Skeletal muscle tissue (tissue), 3 donors: ENCODE measurements at regions not wholly inside any gene's neighbourhood (a gene's known extent, or its start where the extent isn't known, plus 50 kb on each side); places are given as distances from the start of the nearest gene placed in this dataset.

ENCODE experiments used
- H3K27ac ChIP-seq: one replicate; pipeline ENCODE4 v1.7.0; 2013; ENCODE audit warnings: mild to moderate bottlenecking, low read depth, low read length, inconsistent platforms
- H3K27me3 ChIP-seq, 3 donors: one replicate each; pipeline ENCODE4 v1.7.0; 2013; ENCODE audit warnings: low read length in 3 of 3; ENCODE audit not compliant: control insufficient read depth in 3 of 3, insufficient read depth in 3 of 3
- H3K36me3 ChIP-seq, 3 donors: one replicate each; pipeline ENCODE4 v1.7.0; 2013; ENCODE audit warnings: low read length in 3 of 3; ENCODE audit not compliant: control insufficient read depth in 3 of 3, insufficient read depth in 3 of 3
- H3K4me1 ChIP-seq, 3 donors: one replicate each; pipeline ENCODE4 v1.7.0; 2013; ENCODE audit warnings: low read length in 3 of 3, mild to moderate bottlenecking in 3 of 3; ENCODE audit not compliant: control insufficient read depth in 3 of 3, insufficient read depth in 3 of 3
- H3K4me3 ChIP-seq, 3 donors: one replicate each; pipeline ENCODE4 v1.7.0; 2013; ENCODE audit warnings: low read length in 3 of 3
- H3K9ac ChIP-seq, 3 donors: one replicate each; pipeline ENCODE4 v1.7.0; 2013; ENCODE audit warnings: low read length in 3 of 3, mild to moderate bottlenecking in 3 of 3, moderate library complexity in 2 of 3, low read depth in 1 of 3
- H3K9me3 ChIP-seq, 3 donors: one replicate each; pipeline ENCODE4 v1.7.0; 2013; ENCODE audit warnings: low read length in 3 of 3; ENCODE audit not compliant: control insufficient read depth in 3 of 3
- donor health status: Osteomylitis.

- H3K9me3 ChIP-seq = peaks cover 0 to 2% (median 0%) of the 10 kb centered on the region in 3 donors
- H3K4me1 ChIP-seq = no peaks in the 10 kb centered on the region
- H3K9ac ChIP-seq = no peak overlapping the region
- H3K27me3 ChIP-seq = no peaks in the 10 kb centered on the region
- H3K36me3 ChIP-seq = no peaks in the 10 kb centered on the region
- H3K27ac ChIP-seq = no peak overlapping the region
- H3K4me3 ChIP-seq = no peak overlapping the region
Measured at GRCh38 chrX:5575407-5575806, 653.3 kb downstream of the NLGN4X start.

GRCh38 chrX:5568934-5569333, 659.7 kb downstream of the NLGN4X start:
- Histone ChIP-seq H3K27me3 (no peaks in the 10 kb centered on the region), H3K27ac (no peak overlapping the region), H3K4me1 (no peaks in the 10 kb centered on the region), H3K36me3 (no peaks in the 10 kb centered on the region), H3K9ac (no peak overlapping the region), H3K9me3 (no peaks in the 10 kb centered on the region), H3K4me3 (no peak overlapping the region)

- no peak overlapping the region for H3K9ac ChIP-seq
- H3K27ac ChIP-seq = no peak overlapping the region
- H3K4me1 ChIP-seq = no peaks in the 10 kb centered on the region
- no peak overlapping the region for H3K4me3 ChIP-seq
- no peaks in the 10 kb centered on the region for H3K27me3 ChIP-seq
- H3K9me3 ChIP-seq = no peaks in the 10 kb centered on the region
- no peaks in the 10 kb centered on the region for H3K36me3 ChIP-seq
Measured at GRCh38 chrX:5559386-5559785, 669.3 kb downstream of the NLGN4X start.

GRCh38 chrX:5549512-5549911, 679.2 kb downstream of the NLGN4X start:
- Histone ChIP-seq H3K27ac (no peak overlapping the region), H3K4me1 (no peaks in the 10 kb centered on the region), H3K36me3 (no peaks in the 10 kb centered on the region), H3K27me3 (no peaks in the 10 kb centered on the region), H3K4me3 (no peak overlapping the region), H3K9me3 (no peaks in the 10 kb centered on the region), H3K9ac (no peak overlapping the region)

GRCh38 chrX:5537098-5537497, 691.6 kb downstream of the NLGN4X start:
- no peak overlapping the region for H3K9ac ChIP-seq
- no peaks in the 10 kb centered on the region for H3K4me1 ChIP-seq
- H3K4me3 ChIP-seq = no peak overlapping the region
- H3K27me3 ChIP-seq = no peaks in the 10 kb centered on the region
- H3K9me3 ChIP-seq = no peaks in the 10 kb centered on the region
- H3K36me3 ChIP-seq = no peaks in the 10 kb centered on the region
- no peak overlapping the region for H3K27ac ChIP-seq

- H3K36me3 ChIP-seq = no peaks in the 10 kb centered on the region
- H3K27me3 ChIP-seq = no peaks in the 10 kb centered on the region
- H3K9me3 ChIP-seq = no peaks in the 10 kb centered on the region
- H3K9ac ChIP-seq = no peak overlapping the region
- H3K4me1 ChIP-seq = no peaks in the 10 kb centered on the region
- H3K27ac ChIP-seq = no peak overlapping the region
- no peak overlapping the region for H3K4me3 ChIP-seq
Measured at GRCh38 chrX:5536261-5536660, 692.4 kb downstream of the NLGN4X start.

GRCh38 chrX:5528057-5528456, 700.6 kb downstream of the NLGN4X start:
- Histone ChIP-seq H3K9ac (no peak overlapping the region), H3K27me3 (no peaks in the 10 kb centered on the region), H3K27ac (no peak overlapping the region), H3K9me3 (no peaks in the 10 kb centered on the region), H3K36me3 (no peaks in the 10 kb centered on the region), H3K4me3 (no peak overlapping the region), H3K4me1 (no peaks in the 10 kb centered on the region)

- no peaks in the 10 kb centered on the region for H3K4me1 ChIP-seq
- H3K36me3 ChIP-seq = no peaks in the 10 kb centered on the region
- H3K27me3 ChIP-seq = no peaks in the 10 kb centered on the region
- H3K9me3 ChIP-seq = peaks cover 0 to 2% (median 0%) of the 10 kb centered on the region in 3 donors
- no peak overlapping the region for H3K9ac ChIP-seq
- no peak overlapping the region for H3K27ac ChIP-seq
- H3K4me3 ChIP-seq = no peak overlapping the region
Measured at GRCh38 chrX:5526191-5526590, 702.5 kb downstream of the NLGN4X start.

- H3K9ac ChIP-seq = no peak overlapping the region
Measured at GRCh38 chrX:5490786-5491563, 737.7 kb downstream of the NLGN4X start.

GRCh38 chrX:5474282-5474681, 754.4 kb downstream of the NLGN4X start:
- Histone ChIP-seq H3K4me1 (no peaks in the 10 kb centered on the region), H3K9ac (no peak overlapping the region), H3K4me3 (no peak overlapping the region), H3K36me3 (no peaks in the 10 kb centered on the region), H3K9me3 (no peaks in the 10 kb centered on the region), H3K27ac (no peak overlapping the region), H3K27me3 (no peaks in the 10 kb centered on the region)

More at GRCh38 chrX:5490786-5491563, 737.7 kb downstream of the NLGN4X start:
- Histone ChIP-seq H3K27me3 (no peaks in the 10 kb centered on the region), H3K36me3 (no peaks in the 10 kb centered on the region), H3K4me3 (no peak overlapping the region), H3K27ac (no peak overlapping the region), H3K4me1 (no peaks in the 10 kb centered on the region), H3K9me3 (no peaks in the 10 kb centered on the region)
